Activated CD4-positive, alpha-beta T cell treated with anti-CD3 and anti-CD28 coated beads for 48 hours (primary cell): ENCODE measurements at regions not wholly inside any gene's neighbourhood (a gene's known extent, or its start where the extent isn't known, plus 50 kb on each side); places are given as distances from the start of the nearest gene placed in this dataset.

Source experiments
- DNase-seq: peaks from one replicate; pipeline ENCODE4 v3.0.0-alpha.2; 2020

GRCh38 chr7:40966693-40967092 is 736.2 kb downstream of the INHBA start:
- DNase-seq, result no peak

- no peak for DNase-seq
These were observed 737.1 kb downstream of the INHBA start for GRCh38 chr7:40965774-40966173.

- no peak for DNase-seq
These were observed 737.9 kb downstream of the INHBA start for GRCh38 chr7:40965016-40965415.

GRCh38 chr7:40964610-40965009 is 738.3 kb downstream of the INHBA start:
- no peak for DNase-seq

GRCh38 chr7:40959955-40960354 is 742.9 kb downstream of the INHBA start:
- no peak for DNase-seq

- no peak for DNase-seq
These were observed 754.7 kb downstream of the INHBA start for GRCh38 chr7:40948239-40948638.

GRCh38 chr7:40947566-40947965 is 755.3 kb downstream of the INHBA start:
- DNase-seq, result no peak

GRCh38 chr7:40946549-40946948 is 756.3 kb downstream of the INHBA start:
- DNase-seq, result no peak

- no peak for DNase-seq
These were observed 757.1 kb downstream of the INHBA start for GRCh38 chr7:40945788-40946187.

GRCh38 chr7:40944981-40945585 is 757.8 kb downstream of the INHBA start:
- DNase-seq, result no peak

GRCh38 chr7:40937879-40938278 is 765.0 kb downstream of the INHBA start:
- DNase-seq, result no peak

GRCh38 chr7:40935435-40935834 is 767.5 kb downstream of the INHBA start:
- no peak for DNase-seq

GRCh38 chr7:40923626-40924025 is 779.3 kb downstream of the INHBA start:
- no peak for DNase-seq

GRCh38 chr7:40922316-40922670 is 780.6 kb downstream of the INHBA start:
- no peak for DNase-seq

GRCh38 chr7:40921589-40922315 is 781.1 kb downstream of the INHBA start:
- DNase-seq, result no peak

GRCh38 chr7:40918701-40919271 is 784.0 kb downstream of the SUGCT start:
- no peak for DNase-seq

- DNase-seq, result no peak
These were observed 782.0 kb downstream of the SUGCT start for GRCh38 chr7:40916813-40917212.

GRCh38 chr7:40915071-40915470 is 780.3 kb downstream of the SUGCT start:
- DNase-seq, result no peak
